ENCODE measurements at regions not wholly inside any gene's neighbourhood (a gene's known extent, or its start where the extent isn't known, plus 50 kb on each side); places are given as distances from the start of the nearest gene placed in this dataset.
A peak's percentile ranks its signal among the peaks of the same experiment; 100 is the strongest.
"Not testable (repeated sequence)": the region's sequence is repeated elsewhere in the genome, so short reads cannot be mapped to it uniquely, and the experiment has no call there.

DNA sequence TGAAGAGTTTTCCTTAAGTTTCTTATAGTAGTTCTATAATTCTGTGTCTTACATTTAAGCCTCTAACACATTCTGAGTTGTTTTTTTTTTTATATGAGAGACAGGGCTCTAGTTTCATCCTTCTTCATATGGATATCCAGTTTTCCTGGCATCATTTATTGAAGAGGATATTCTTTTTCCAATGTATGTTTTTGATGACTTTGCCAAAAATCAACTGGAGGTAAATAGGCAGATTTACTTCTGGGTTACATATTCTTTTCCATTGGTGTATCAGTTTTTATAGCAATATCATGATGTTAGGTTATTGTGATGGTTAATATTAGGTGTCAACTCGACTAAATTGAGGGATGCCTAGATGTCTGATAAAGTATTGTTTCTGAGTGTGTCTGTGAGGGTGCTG, 650.7 kb upstream of the GRID2 start:
- H3K4me3 ChIP-seq (ENCODE audit: low read length), result no peak overlapping the region
- TF ChIP-seq, protein P1, sequence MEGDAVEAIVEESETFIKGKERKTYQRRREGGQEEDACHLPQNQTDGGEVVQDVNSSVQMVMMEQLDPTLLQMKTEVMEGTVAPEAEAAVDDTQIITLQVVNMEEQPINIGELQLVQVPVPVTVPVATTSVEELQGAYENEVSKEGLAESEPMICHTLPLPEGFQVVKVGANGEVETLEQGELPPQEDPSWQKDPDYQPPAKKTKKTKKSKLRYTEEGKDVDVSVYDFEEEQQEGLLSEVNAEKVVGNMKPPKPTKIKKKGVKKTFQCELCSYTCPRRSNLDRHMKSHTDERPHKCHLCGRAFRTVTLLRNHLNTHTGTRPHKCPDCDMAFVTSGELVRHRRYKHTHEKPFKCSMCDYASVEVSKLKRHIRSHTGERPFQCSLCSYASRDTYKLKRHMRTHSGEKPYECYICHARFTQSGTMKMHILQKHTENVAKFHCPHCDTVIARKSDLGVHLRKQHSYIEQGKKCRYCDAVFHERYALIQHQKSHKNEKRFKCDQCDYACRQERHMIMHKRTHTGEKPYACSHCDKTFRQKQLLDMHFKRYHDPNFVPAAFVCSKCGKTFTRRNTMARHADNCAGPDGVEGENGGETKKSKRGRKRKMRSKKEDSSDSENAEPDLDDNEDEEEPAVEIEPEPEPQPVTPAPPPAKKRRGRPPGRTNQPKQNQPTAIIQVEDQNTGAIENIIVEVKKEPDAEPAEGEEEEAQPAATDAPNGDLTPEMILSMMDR (IDR thresholded peaks at IDR 0.05; ENCODE audit: insufficient read depth, low read depth, low read length, missing control alignments), result no peak
- DNase-seq (ENCODE audit: low read depth), result no peak

DNA sequence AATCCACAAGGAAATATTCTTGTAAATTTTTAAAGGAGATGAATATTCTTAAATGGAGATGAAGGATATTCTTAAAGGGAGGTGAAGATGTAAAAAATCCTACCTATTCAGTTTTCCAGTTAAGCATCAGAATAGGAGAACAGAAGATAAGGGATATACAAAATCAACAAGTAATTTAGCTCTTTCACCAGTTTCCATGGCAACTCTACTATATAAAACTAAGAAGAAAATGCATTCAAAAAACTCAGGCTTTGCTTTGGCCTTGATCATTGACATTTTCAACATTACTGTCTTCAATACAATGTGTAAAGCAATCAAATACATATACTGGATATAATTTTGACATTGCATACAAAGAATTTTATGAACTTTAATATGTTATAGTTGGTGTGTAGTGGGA, 622.7 kb upstream of the GRID2 start:
- H3K4me3 ChIP-seq (ENCODE audit: low read length), result no peak overlapping the region
- TF ChIP-seq, protein P1 (IDR thresholded peaks at IDR 0.05; ENCODE audit: insufficient read depth, low read depth, low read length, missing control alignments), result no peak
- DNase-seq (ENCODE audit: low read depth), result no peak

DNA sequence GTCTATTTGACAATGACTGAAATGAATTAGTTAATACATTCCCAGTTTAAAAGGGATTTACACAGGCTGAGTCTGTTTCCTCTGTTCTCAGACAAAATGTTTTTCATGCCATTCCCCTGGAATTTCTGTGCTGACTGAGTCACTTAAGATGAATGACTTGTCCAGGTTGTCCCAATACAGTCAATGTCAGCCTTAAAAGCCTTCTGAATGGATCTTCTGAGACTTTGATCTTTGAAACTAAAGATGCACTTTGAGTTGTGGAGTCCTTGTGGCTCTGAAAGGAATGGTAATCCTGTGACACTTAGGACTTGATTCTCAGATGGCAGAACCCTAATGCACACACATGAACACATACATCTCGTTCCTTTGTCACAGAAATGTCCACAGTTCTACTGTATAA, 622.2 kb upstream of the GRID2 start:
- H3K4me3 ChIP-seq (ENCODE audit: low read length), result no peak overlapping the region
- TF ChIP-seq, protein P1 (IDR thresholded peaks at IDR 0.05; ENCODE audit: insufficient read depth, low read depth, low read length, missing control alignments), result no peak
- peak; percentile 10 for DNase-seq (ENCODE audit: low read depth)

DNA sequence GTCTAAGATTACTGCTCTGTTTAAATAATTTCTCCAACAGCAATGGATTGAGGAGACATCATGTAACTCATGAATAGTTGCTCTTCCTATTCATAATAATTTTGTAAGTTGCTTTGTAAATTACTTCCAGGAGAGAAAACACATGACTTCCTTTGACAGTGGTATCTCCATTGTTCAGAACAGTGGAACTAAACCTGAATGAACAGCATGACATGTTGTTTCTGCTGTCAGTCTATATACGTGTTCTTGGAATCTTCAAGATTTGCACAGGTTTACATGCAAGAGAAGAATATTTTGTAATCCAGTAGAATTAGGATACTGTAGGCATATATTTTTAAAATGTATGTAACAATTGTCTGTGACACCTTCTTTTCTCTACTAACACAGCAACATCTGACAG, 618.8 kb upstream of the GRID2 start:
- no peak overlapping the region for H3K4me3 ChIP-seq (ENCODE audit: low read length)
- no peak for DNase-seq (ENCODE audit: low read depth)
- TF ChIP-seq, protein P1 (IDR thresholded peaks at IDR 0.05; ENCODE audit: insufficient read depth, low read depth, low read length, missing control alignments), result no peak

DNA sequence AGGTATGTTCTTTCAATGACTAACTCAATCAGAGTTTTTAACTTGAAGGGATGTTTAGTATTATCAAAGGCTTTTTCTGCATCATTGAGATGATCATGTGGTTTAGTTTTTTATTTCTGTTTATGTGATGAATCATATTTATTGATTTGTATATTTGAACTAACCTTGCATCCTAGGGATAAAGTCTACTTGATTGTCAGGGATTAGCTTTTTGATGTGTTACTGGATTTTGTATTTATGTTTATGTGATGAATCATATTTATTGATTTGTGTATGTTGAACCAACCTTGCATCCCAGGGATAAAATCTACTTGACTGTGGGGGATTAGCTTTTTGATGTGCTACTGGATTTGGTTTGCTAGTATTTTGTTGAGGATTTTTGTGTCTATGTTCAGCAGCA, 615.4 kb upstream of the GRID2 start:
- no peak for DNase-seq (ENCODE audit: low read depth)
- H3K4me3 ChIP-seq (ENCODE audit: low read length), result no peak overlapping the region
- TF ChIP-seq, protein P1 (IDR thresholded peaks at IDR 0.05; ENCODE audit: insufficient read depth, low read depth, low read length, missing control alignments), result no peak

DNA sequence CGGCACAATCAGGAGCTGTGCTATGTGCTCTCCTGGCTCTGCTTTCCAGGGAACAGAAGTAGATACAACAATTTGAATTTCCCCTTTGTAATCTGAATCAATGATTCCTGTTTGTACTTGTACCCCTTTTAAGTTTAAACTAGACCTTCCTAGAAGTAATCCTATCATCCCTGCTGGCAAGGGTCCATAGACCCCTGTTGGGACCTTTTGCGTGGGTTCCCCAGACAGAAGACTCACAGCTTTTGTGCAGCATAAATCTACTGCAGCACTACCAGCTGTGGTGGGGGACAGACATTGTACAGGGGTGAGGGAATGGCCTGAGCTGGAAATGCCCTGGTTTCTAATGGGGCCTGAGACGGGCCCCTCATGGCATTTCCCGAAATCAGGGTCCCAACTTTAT, 604.1 kb upstream of the GRID2 start:
- DNase-seq (ENCODE audit: low read depth); H3K4me3 ChIP-seq (ENCODE audit: low read length): not testable (repeated sequence)

DNA sequence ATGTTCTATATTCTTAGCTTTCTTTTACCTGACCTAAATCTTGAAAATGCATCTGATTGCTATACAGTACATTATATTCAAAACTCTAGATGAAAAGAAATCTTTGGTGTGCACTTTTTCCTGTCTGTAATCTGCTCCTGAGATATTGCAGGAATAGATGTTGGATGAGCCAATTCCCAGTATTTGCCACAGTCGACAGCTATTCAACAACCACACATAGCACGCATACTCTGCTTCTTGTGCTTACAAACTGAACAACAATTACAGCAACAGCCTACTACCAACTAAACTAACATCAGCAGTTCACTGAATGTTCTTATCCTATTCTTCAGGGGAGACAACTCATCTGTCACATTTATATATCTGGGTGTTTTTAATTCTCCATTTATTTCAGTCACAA, 573.9 kb upstream of the GRID2 start:
- H3K4me3 ChIP-seq (ENCODE audit: low read length), result no peak overlapping the region
- DNase-seq (ENCODE audit: low read depth), result no peak
- TF ChIP-seq, protein P1 (IDR thresholded peaks at IDR 0.05; ENCODE audit: insufficient read depth, low read depth, low read length, missing control alignments), result no peak

DNA sequence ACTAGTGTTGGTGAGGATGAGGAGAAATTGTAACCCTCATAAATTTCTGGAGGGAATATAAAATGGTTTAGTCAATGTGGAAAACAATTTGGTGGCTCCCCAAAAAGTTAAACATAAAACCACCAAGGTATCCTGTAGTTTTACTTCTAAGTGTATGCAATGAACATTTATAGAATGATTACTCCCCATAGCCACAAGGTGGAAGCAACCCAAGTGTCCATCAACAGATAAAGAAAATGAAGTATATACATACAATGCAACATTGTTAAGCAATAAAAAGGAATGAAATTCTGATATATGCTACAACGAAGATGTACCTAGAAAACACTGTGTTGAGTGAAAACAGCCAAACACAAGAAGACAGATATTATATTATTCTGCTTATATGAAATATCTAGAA, 569.1 kb upstream of the GRID2 start:
- TF ChIP-seq, protein P1 (IDR thresholded peaks at IDR 0.05; ENCODE audit: insufficient read depth, low read depth, low read length, missing control alignments), result peak; percentile 46
- peak; percentile 41 for DNase-seq (ENCODE audit: low read depth)
- H3K4me3 ChIP-seq (ENCODE audit: low read length), result no peak overlapping the region

DNA sequence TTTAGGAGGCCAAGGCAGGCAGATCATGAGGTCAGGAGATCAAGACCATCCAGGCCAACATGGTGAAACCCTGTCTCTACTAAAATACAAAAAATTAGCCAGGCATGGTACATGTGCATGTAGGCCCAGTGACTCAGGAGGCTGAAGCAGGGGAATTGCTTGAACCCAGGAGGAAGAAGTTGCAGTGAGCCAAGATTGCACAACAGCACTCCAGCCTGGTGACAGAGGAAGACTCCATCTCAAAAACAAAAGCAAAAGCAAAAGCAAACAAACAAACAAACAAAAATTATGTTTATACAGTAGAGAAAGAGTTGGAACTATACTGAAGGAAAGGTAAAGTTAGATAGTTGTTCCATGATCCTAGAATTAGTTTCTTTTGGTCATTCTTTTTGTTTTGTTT, 564.9 kb upstream of the GRID2 start:
- not testable (repeated sequence) for H3K4me3 ChIP-seq (ENCODE audit: low read length); DNase-seq (ENCODE audit: low read depth)

Measured in epithelial cell of esophagus (primary cell).